DMS 273 (cell line): ENCODE measurements at regions not wholly inside any gene's neighbourhood (a gene's known extent, or its start where the extent isn't known, plus 50 kb on each side); places are given as distances from the start of the nearest gene placed in this dataset.

Experiments used
- DNase-seq: peaks from one replicate; lab custom pipeline; 2025; ENCODE audit not compliant: unreplicated experiment; lab: John Stamatoyannopoulos, UW

GRCh38 chr5:144582066-144582465, 411.4 kb downstream of the KCTD16 start:
- DNase-seq = no peak

- no peak for DNase-seq
These were observed 410.4 kb downstream of the KCTD16 start for GRCh38 chr5:144581044-144581443.

GRCh38 chr5:144577676-144578075, 407.0 kb downstream of the KCTD16 start:
- DNase-seq = no peak

- DNase-seq = no peak
These were observed 405.1 kb downstream of the KCTD16 start for GRCh38 chr5:144575736-144576135.

- no peak for DNase-seq
These were observed 396.7 kb downstream of the KCTD16 start for GRCh38 chr5:144567421-144567780.

- DNase-seq = no peak
These were observed 396.2 kb downstream of the KCTD16 start for GRCh38 chr5:144566747-144567420.

GRCh38 chr5:144549580-144549979, 378.9 kb downstream of the KCTD16 start:
- no peak for DNase-seq

- DNase-seq = no peak
These were observed 378.3 kb downstream of the KCTD16 start for GRCh38 chr5:144548936-144549335.

GRCh38 chr5:144547098-144547499, 376.4 kb downstream of the KCTD16 start:
- no peak for DNase-seq

- no peak for DNase-seq
These were observed 368.2 kb downstream of the KCTD16 start for GRCh38 chr5:144538845-144539244.
